ENCODE measurements at regions not wholly inside any gene's neighbourhood (a gene's known extent, or its start where the extent isn't known, plus 50 kb on each side); places are given as distances from the start of the nearest gene placed in this dataset.

GRCh38 chr4:96753216-96753615 lies 913.3 kb downstream of the PDHA2 start:
- Histone ChIP-seq H3K4me3 (ENCODE audit: low read length, poor library complexity, severe bottlenecking) (no peak overlapping the region), H2AFZ (ENCODE audit: low read length) (no peak overlapping the region), H3K4me2 (ENCODE audit: low read depth, low read length, poor library complexity, severe bottlenecking) (no peak overlapping the region), H3K4me1 (ENCODE audit: insufficient read depth, low read length, poor library complexity, severe bottlenecking) (no peaks in the 10 kb centered on the region), H3K27me3 (ENCODE audit: insufficient read depth, low read length, poor library complexity, severe bottlenecking) (no peaks in the 10 kb centered on the region), H3K36me3 (ENCODE audit: insufficient read depth, low read length) (no peaks in the 10 kb centered on the region), H3K9ac (ENCODE audit: low read depth, low read length, poor library complexity, severe bottlenecking) (no peak overlapping the region), H3F3A (ENCODE audit: low read depth) (no peaks in the 10 kb centered on the region), H4K20me1 (ENCODE audit: insufficient read depth, low read length, poor library complexity, severe bottlenecking) (no peaks in the 10 kb centered on the region), H3K9me2 (replicated peaks; ENCODE audit: low read depth, low read length) (no peaks in the 10 kb centered on the region), H3K79me2 (ENCODE audit: insufficient read depth, low read length) (no peaks in the 10 kb centered on the region), H3K9me3 (ENCODE audit: insufficient read depth, low read depth, low read length) (no peaks in the 10 kb centered on the region)
- TF ChIP-seq EZH2phosphoT487 (IDR thresholded peaks at IDR 0.05; ENCODE audit: borderline replicate concordance), result no peak
- TF ChIP-seq, protein P1, sequence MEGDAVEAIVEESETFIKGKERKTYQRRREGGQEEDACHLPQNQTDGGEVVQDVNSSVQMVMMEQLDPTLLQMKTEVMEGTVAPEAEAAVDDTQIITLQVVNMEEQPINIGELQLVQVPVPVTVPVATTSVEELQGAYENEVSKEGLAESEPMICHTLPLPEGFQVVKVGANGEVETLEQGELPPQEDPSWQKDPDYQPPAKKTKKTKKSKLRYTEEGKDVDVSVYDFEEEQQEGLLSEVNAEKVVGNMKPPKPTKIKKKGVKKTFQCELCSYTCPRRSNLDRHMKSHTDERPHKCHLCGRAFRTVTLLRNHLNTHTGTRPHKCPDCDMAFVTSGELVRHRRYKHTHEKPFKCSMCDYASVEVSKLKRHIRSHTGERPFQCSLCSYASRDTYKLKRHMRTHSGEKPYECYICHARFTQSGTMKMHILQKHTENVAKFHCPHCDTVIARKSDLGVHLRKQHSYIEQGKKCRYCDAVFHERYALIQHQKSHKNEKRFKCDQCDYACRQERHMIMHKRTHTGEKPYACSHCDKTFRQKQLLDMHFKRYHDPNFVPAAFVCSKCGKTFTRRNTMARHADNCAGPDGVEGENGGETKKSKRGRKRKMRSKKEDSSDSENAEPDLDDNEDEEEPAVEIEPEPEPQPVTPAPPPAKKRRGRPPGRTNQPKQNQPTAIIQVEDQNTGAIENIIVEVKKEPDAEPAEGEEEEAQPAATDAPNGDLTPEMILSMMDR (conservative IDR thresholded peaks at IDR 0.05; ENCODE audit: low read length), result no peak

GRCh38 chr4:96755569-96756484 lies 915.9 kb downstream of the PDHA2 start:
- TF ChIP-seq, protein P1 (conservative IDR thresholded peaks at IDR 0.05; ENCODE audit: low read length), result no peak
- no peak for TF ChIP-seq EZH2phosphoT487 (IDR thresholded peaks at IDR 0.05; ENCODE audit: borderline replicate concordance)
- H3K4me3 ChIP-seq (ENCODE audit: low read length, poor library complexity, severe bottlenecking), result no peak overlapping the region
- no peak overlapping the region for H3K4me2 ChIP-seq (ENCODE audit: low read depth, low read length, poor library complexity, severe bottlenecking)
- no peaks in the 10 kb centered on the region for H4K20me1 ChIP-seq (ENCODE audit: insufficient read depth, low read length, poor library complexity, severe bottlenecking)
- H3K27me3 ChIP-seq (ENCODE audit: insufficient read depth, low read length, poor library complexity, severe bottlenecking), result no peaks in the 10 kb centered on the region
- H3K79me2 ChIP-seq (ENCODE audit: insufficient read depth, low read length), result no peaks in the 10 kb centered on the region
- H3K4me1 ChIP-seq (ENCODE audit: insufficient read depth, low read length, poor library complexity, severe bottlenecking), result no peaks in the 10 kb centered on the region
- no peak overlapping the region for H3K9ac ChIP-seq (ENCODE audit: low read depth, low read length, poor library complexity, severe bottlenecking)
- H3K9me3 ChIP-seq (ENCODE audit: insufficient read depth, low read depth, low read length), result no peaks in the 10 kb centered on the region
- no peak overlapping the region for H2AFZ ChIP-seq (ENCODE audit: low read length)
- H3F3A ChIP-seq (ENCODE audit: low read depth), result no peaks in the 10 kb centered on the region
- no peaks in the 10 kb centered on the region for H3K9me2 ChIP-seq (replicated peaks; ENCODE audit: low read depth, low read length)
- H3K36me3 ChIP-seq (ENCODE audit: insufficient read depth, low read length), result no peaks in the 10 kb centered on the region

GRCh38 chr4:96756584-96756983 lies 916.7 kb downstream of the PDHA2 start:
- Histone ChIP-seq H3F3A (ENCODE audit: low read depth) (no peaks in the 10 kb centered on the region), H3K4me3 (ENCODE audit: low read length, poor library complexity, severe bottlenecking) (no peak overlapping the region), H3K27me3 (ENCODE audit: insufficient read depth, low read length, poor library complexity, severe bottlenecking) (no peaks in the 10 kb centered on the region), H2AFZ (ENCODE audit: low read length) (no peak overlapping the region), H3K4me2 (ENCODE audit: low read depth, low read length, poor library complexity, severe bottlenecking) (no peak overlapping the region), H4K20me1 (ENCODE audit: insufficient read depth, low read length, poor library complexity, severe bottlenecking) (no peaks in the 10 kb centered on the region), H3K9me2 (replicated peaks; ENCODE audit: low read depth, low read length) (no peaks in the 10 kb centered on the region), H3K9ac (ENCODE audit: low read depth, low read length, poor library complexity, severe bottlenecking) (no peak overlapping the region), H3K4me1 (ENCODE audit: insufficient read depth, low read length, poor library complexity, severe bottlenecking) (no peaks in the 10 kb centered on the region), H3K36me3 (ENCODE audit: insufficient read depth, low read length) (no peaks in the 10 kb centered on the region), H3K9me3 (ENCODE audit: insufficient read depth, low read depth, low read length) (no peaks in the 10 kb centered on the region), H3K79me2 (ENCODE audit: insufficient read depth, low read length) (no peaks in the 10 kb centered on the region)
- TF ChIP-seq, protein P1 (conservative IDR thresholded peaks at IDR 0.05; ENCODE audit: low read length), result no peak
- TF ChIP-seq EZH2phosphoT487 (IDR thresholded peaks at IDR 0.05; ENCODE audit: borderline replicate concordance), result no peak
